Caco-2 (cell line): ENCODE measurements at regions not wholly inside any gene's neighbourhood (a gene's known extent, or its start where the extent isn't known, plus 50 kb on each side); places are given as distances from the start of the nearest gene placed in this dataset.

Experiments used
- BruUV-seq: library from RNA; stranded (reverse); fragments of 400-500 nt; replicated peaks from 2 replicates; lab custom pipeline; 2021; lab: Mats Ljungman, UMichigan
- CTCF ChIA-PET: fragments of 300-600 bp; sonication (Branson Sonifier 250); formaldehyde crosslinking; loops from one replicate; lab custom pipeline; 2022; ENCODE audit warnings: antibody characterized with exemption; lab: Charles Lee
- POLR2A ChIA-PET: fragments of 300-600 bp; sonication (Branson Sonifier 250); formaldehyde crosslinking; loops from one replicate; lab custom pipeline; 2022; ENCODE audit warnings: antibody characterized with exemption; lab: Charles Lee
- DNase-seq, 2 experiments: peaks; one replicate each; pipeline versions ENCODE4 v3.0.0 to v3.0.0-alpha.2; 2020 to 2022
- H3K27me3 ChIP-seq: replicated peaks from 2 replicates; pipeline ENCODE4 v1.6.0; 2011; ENCODE audit warnings: low read length; ENCODE audit not compliant: control insufficient read depth, insufficient read depth
- H3K36me3 ChIP-seq: 2 replicates; pipeline ENCODE4 v1.5.1; 2011; ENCODE audit warnings: low read length; ENCODE audit not compliant: control insufficient read depth, insufficient read depth
- H3K4me1 ChIP-seq: fragments of 250-450 bp; sonication (Bioruptor Pico); 2 replicates; pipeline ENCODE4 v1.5.1; 2020; ENCODE audit warnings: mild to moderate bottlenecking
- H3K4me3 ChIP-seq: 2 replicates; pipeline ENCODE4 v1.5.1; 2011; ENCODE audit warnings: low read depth, mild to moderate bottlenecking, control low read depth, low read length
- H3K9me3 ChIP-seq: fragments of 250-450 bp; sonication (Bioruptor Pico); 2 replicates; pipeline ENCODE4 v1.5.1; 2020; ENCODE audit warnings: mild to moderate bottlenecking, moderate library complexity
- H3K27ac Mint-ChIP-seq: one replicate; pipeline ENCODE4 v1.8.0; 2022; ENCODE audit warnings: mixed read lengths; ENCODE audit not compliant: unreplicated experiment
- H3K27me3 Mint-ChIP-seq: one replicate; pipeline ENCODE4 v1.8.0; 2022; ENCODE audit warnings: mixed read lengths; ENCODE audit not compliant: insufficient read depth, unreplicated experiment
- H3K36me3 Mint-ChIP-seq: one replicate; pipeline ENCODE4 v1.8.0; 2022; ENCODE audit warnings: mild to moderate bottlenecking, mixed read lengths; ENCODE audit not compliant: insufficient read depth, unreplicated experiment
- H3K4me1 Mint-ChIP-seq: one replicate; pipeline ENCODE4 v1.8.0; 2022; ENCODE audit warnings: low read depth, mixed read lengths; ENCODE audit not compliant: unreplicated experiment
- H3K4me3 Mint-ChIP-seq: one replicate; pipeline ENCODE4 v1.8.0; 2022; ENCODE audit warnings: mild to moderate bottlenecking, moderate library complexity, mixed read lengths; ENCODE audit not compliant: unreplicated experiment
- H3K9me3 Mint-ChIP-seq: one replicate; pipeline ENCODE4 v1.8.0; 2022; ENCODE audit warnings: mixed read lengths; ENCODE audit not compliant: unreplicated experiment
- CTCF ChIP-seq, 2 experiments: fragments of 200-600 bp in 1 of 2; IDR thresholded peaks; 1 replicate in 1 of 2; 2 replicates in 1 of 2; pipeline versions ENCODE4 v1.5.1 to v1.8.0; 2011 to 2022; ENCODE audit warnings: antibody characterized with exemption in 1 of 2, control low read depth in 1 of 2, inconsistent platforms in 1 of 2, low read depth in 1 of 2, low read length in 1 of 2, mild to moderate bottlenecking in 1 of 2, moderate library complexity in 1 of 2; ENCODE audit not compliant: insufficient read depth in 1 of 2, severe bottlenecking in 1 of 2, unreplicated experiment in 1 of 2
- intact Hi-C: fragments of 100-400 bp; cut with micrococcal nuclease; formaldehyde crosslinking; loops from one replicate; pipeline ENCODE4 v1.10.0; 2022; ENCODE audit not compliant: unreplicated experiment

GRCh38 chr5:165874851-165875250 lies 2369.4 kb downstream of the MAT2B start:
- H3K36me3 ChIP-seq, result no peaks in the 10 kb centered on the region
- no TSS peak for BruUV-seq
- DNase-seq, result no peak
- no peak overlapping the region for H3K4me3 ChIP-seq
- Mint-ChIP-seq H3K4me3 (no peak overlapping the region), H3K27me3 (peaks cover 4% of the 10 kb centered on the region), H3K27ac (no peak overlapping the region), H3K36me3 (no peaks in the 10 kb centered on the region), H3K9me3 (no peaks in the 10 kb centered on the region), H3K4me1 (no peaks in the 10 kb centered on the region)
- POLR2A ChIA-PET, result no interaction called here
- no peak for TF ChIP-seq CTCF (IDR thresholded peaks at IDR 0.05; ENCODE audit: insufficient read depth in 1 of 2, low read depth in 1 of 2, low read length in 1 of 2, severe bottlenecking in 1 of 2, unreplicated experiment in 1 of 2)
- CTCF ChIA-PET, result no interaction called here
- H3K9me3 ChIP-seq, result no peaks in the 10 kb centered on the region
- H3K4me1 ChIP-seq, result no peaks in the 10 kb centered on the region
- H3K27me3 ChIP-seq, result no peaks in the 10 kb centered on the region
- intact Hi-C loops, result no loop called here

GRCh38 chr5:165876538-165876937 lies 2371.1 kb downstream of the MAT2B start:
- no peak for TF ChIP-seq CTCF (IDR thresholded peaks at IDR 0.05; ENCODE audit: insufficient read depth in 1 of 2, low read depth in 1 of 2, low read length in 1 of 2, severe bottlenecking in 1 of 2, unreplicated experiment in 1 of 2)
- Mint-ChIP-seq H3K4me1 (no peaks in the 10 kb centered on the region), H3K27ac (no peak overlapping the region), H3K27me3 (peaks cover 4% of the 10 kb centered on the region), H3K4me3 (no peak overlapping the region), H3K36me3 (no peaks in the 10 kb centered on the region), H3K9me3 (no peaks in the 10 kb centered on the region)
- no peaks in the 10 kb centered on the region for H3K9me3 ChIP-seq
- H3K36me3 ChIP-seq, result no peaks in the 10 kb centered on the region
- H3K4me1 ChIP-seq, result no peaks in the 10 kb centered on the region
- intact Hi-C loops, result no loop called here
- no TSS peak for BruUV-seq
- POLR2A ChIA-PET, result no interaction called here
- DNase-seq, result no peak
- no peak overlapping the region for H3K4me3 ChIP-seq
- CTCF ChIA-PET, result no interaction called here
- no peaks in the 10 kb centered on the region for H3K27me3 ChIP-seq

GRCh38 chr5:165877475-165877874 lies 2372.1 kb downstream of the MAT2B start:
- Mint-ChIP-seq H3K36me3 (no peaks in the 10 kb centered on the region), H3K27me3 (peaks cover 4% of the 10 kb centered on the region), H3K27ac (no peak overlapping the region), H3K4me3 (no peak overlapping the region), H3K4me1 (no peaks in the 10 kb centered on the region), H3K9me3 (no peaks in the 10 kb centered on the region)
- Histone ChIP-seq H3K4me1 (no peaks in the 10 kb centered on the region), H3K27me3 (no peaks in the 10 kb centered on the region), H3K36me3 (no peaks in the 10 kb centered on the region), H3K9me3 (no peaks in the 10 kb centered on the region), H3K4me3 (no peak overlapping the region)
- no peak for TF ChIP-seq CTCF (IDR thresholded peaks at IDR 0.05; ENCODE audit: insufficient read depth in 1 of 2, low read depth in 1 of 2, low read length in 1 of 2, severe bottlenecking in 1 of 2, unreplicated experiment in 1 of 2)
- POLR2A ChIA-PET, result no interaction called here
- BruUV-seq, result no TSS peak
- CTCF ChIA-PET, result no interaction called here
- DNase-seq, result no peak
- intact Hi-C loops, result no loop called here
